ENCODE measurements at regions not wholly inside any gene's neighbourhood (a gene's known extent, or its start where the extent isn't known, plus 50 kb on each side); places are given as distances from the start of the nearest gene placed in this dataset.

DNA sequence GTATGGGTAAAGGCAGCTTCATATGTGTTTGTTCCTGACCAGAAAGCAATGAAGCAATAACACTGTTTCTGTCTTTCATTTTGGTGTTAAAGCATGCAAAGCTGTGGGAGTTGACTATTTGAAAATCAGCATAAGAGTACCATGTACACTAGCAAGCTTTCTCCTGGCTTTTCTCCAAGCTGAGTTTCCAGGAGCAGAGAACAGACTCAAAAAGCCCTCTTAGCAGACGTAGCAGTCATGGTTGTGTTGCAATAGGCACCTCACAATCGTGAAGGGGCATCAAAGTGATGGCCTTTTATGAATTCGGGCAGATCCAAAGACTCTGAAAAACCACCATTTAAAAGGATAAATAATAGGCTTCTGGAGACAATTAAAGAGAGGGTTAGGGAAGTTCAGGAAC lies 159.7 kb downstream of the PTGER3 start:
- no TSS peak for BruUV-seq (replicated peaks)
- WGBS (ENCODE audit: insufficient coverage, low coverage, missing lambda C conversion rate), result 16% methylated on average over 3 of the region's 3 CpGs
- intact Hi-C loops (cut with micrococcal nuclease), result no loop called here
- H3K9ac ChIP-seq (ENCODE audit: insufficient read depth in 1 of 2, low read depth in 2 of 2, low read length in 2 of 2), result no peak overlapping the region
- H3K27me3 ChIP-seq (ENCODE audit: control insufficient read depth in 2 of 2, insufficient read depth in 2 of 2, low read length in 2 of 2), result no peaks in the 10 kb centered on the region
- no peaks in the 10 kb centered on the region for H3K9me1 ChIP-seq (ENCODE audit: control insufficient read depth, insufficient read depth, low read length)
- H3K36me3 ChIP-seq (ENCODE audit: control insufficient read depth, insufficient read depth, low read length), result no peaks in the 10 kb centered on the region
- no peaks in the 10 kb centered on the region for H4K20me1 ChIP-seq (replicated peaks; ENCODE audit: control insufficient read depth, insufficient read depth, low read length)
- no peak overlapping the region for H3K27ac ChIP-seq (ENCODE audit: extremely low read depth, low read depth, low read length)
- no peak overlapping the region for H2AFZ ChIP-seq (ENCODE audit: low read depth, low read length)
- no peak overlapping the region for H3K4me3 ChIP-seq
- ChIA-PET POLR2A (no interaction called here), CTCF (ENCODE audit: low intra/inter-chr PET ratio) (no interaction called here)
- H3K79me2 ChIP-seq (ENCODE audit: control insufficient read depth, insufficient read depth, low read length), result no peaks in the 10 kb centered on the region
- DNase-seq (ENCODE audit: extremely low read depth in 1 of 4, low spot score in 3 of 4) (no peak), ATAC-seq (no peak), FAIRE-seq (no peak)
- no peaks in the 10 kb centered on the region for H3K9me3 ChIP-seq (replicated peaks; ENCODE audit: control insufficient read depth, insufficient read depth, low read depth, low read length)
- in situ Hi-C loops (cut with MboI), result no loop called here
- peak; percentile 71 for TF ChIP-seq CEBPB (tag; IDR thresholded peaks at IDR 0.05)
- no peak for TF ChIP-seq ZNF324 (CRISPR knock-in tag; IDR thresholded peaks at IDR 0.05)
- no peak for TF ChIP-seq CEBPG (CRISPR knock-in tag; IDR thresholded peaks at IDR 0.05)
- peak; percentile 17 to 46; a peak in 2 of 4 replicates for TF ChIP-seq CEBPG (tag; conservative IDR thresholded peaks at IDR 0.05 in 1 of 2, IDR thresholded peaks at IDR 0.05 in 1 of 2)
- TF ChIP-seq ARID1B (IDR thresholded peaks at IDR 0.05), result no peak
- H3K4me2 ChIP-seq (ENCODE audit: insufficient read depth, low read length), result no peak overlapping the region
- H3K4me1 ChIP-seq (replicated peaks in 1 of 2; ENCODE audit: control insufficient read depth in 2 of 2, insufficient read depth in 2 of 2, low read length in 2 of 2), result peaks cover 0 to 16% of the 10 kb centered on the region in 2 experiments; a peak in 3 of 5 replicates

DNA sequence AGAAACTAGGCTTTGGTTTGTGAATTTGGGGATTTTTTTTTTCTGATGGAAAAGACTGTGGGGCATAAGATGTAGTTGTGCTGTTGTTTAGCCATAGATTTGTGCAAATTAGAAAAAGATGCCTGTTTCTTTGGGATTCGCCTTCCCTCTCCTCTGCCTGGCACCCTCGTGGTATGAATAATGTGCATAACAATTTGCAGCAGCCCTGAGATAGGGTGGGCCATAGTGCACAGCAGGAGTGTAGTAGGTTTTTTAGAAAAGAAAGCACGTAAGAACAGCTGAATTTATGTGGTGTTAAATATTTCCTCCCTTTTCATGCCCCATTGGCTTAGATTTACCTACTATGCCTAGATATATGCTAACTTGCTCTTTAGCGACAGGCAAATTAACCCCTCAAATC lies 158.9 kb downstream of the PTGER3 start:
- Histone ChIP-seq H3K4me3 (no peak overlapping the region), H3K79me2 (ENCODE audit: control insufficient read depth, insufficient read depth, low read length) (no peaks in the 10 kb centered on the region), H3K4me2 (ENCODE audit: insufficient read depth, low read length) (no peak overlapping the region), H3K27ac (ENCODE audit: extremely low read depth, low read depth, low read length) (no peak overlapping the region), H3K4me1 (replicated peaks in 1 of 2; ENCODE audit: control insufficient read depth in 2 of 2, insufficient read depth in 2 of 2, low read length in 2 of 2) (peaks cover 0 to 16% of the 10 kb centered on the region in 2 experiments; a peak in 3 of 5 replicates), H3K9me3 (replicated peaks; ENCODE audit: control insufficient read depth, insufficient read depth, low read depth, low read length) (no peaks in the 10 kb centered on the region), H3K9me1 (ENCODE audit: control insufficient read depth, insufficient read depth, low read length) (no peaks in the 10 kb centered on the region), H3K27me3 (ENCODE audit: control insufficient read depth in 2 of 2, insufficient read depth in 2 of 2, low read length in 2 of 2) (no peaks in the 10 kb centered on the region), H4K20me1 (replicated peaks; ENCODE audit: control insufficient read depth, insufficient read depth, low read length) (no peaks in the 10 kb centered on the region), H3K36me3 (ENCODE audit: control insufficient read depth, insufficient read depth, low read length) (no peaks in the 10 kb centered on the region), H3K9ac (ENCODE audit: insufficient read depth in 1 of 2, low read depth in 2 of 2, low read length in 2 of 2) (no peak overlapping the region), H2AFZ (ENCODE audit: low read depth, low read length) (no peak overlapping the region)
- ATAC-seq, result no peak
- ChIA-PET CTCF (ENCODE audit: low intra/inter-chr PET ratio) (no interaction called here), POLR2A (no interaction called here)
- BruUV-seq (replicated peaks), result no TSS peak
- 65% methylated on average over 4 of the region's 4 CpGs for WGBS (ENCODE audit: insufficient coverage, low coverage, missing lambda C conversion rate)
- no peak for TF ChIP-seq SMAD1 (IDR thresholded peaks at IDR 0.05; ENCODE audit: low read depth, low read length, partially characterized antibody)
- TF ChIP-seq HLTF (IDR thresholded peaks at IDR 0.05), result no peak
- TF ChIP-seq MCM7 (IDR thresholded peaks at IDR 0.05), result no peak
- FAIRE-seq, result no peak
- DNase-seq (ENCODE audit: extremely low read depth in 1 of 4, low spot score in 3 of 4), result no peak
- intact Hi-C loops (cut with micrococcal nuclease), result no loop called here
- in situ Hi-C loops (cut with MboI), result no loop called here

Measured in K562 (cell line).